ENCODE measurements at regions not wholly inside any gene's neighbourhood (a gene's known extent, or its start where the extent isn't known, plus 50 kb on each side); places are given as distances from the start of the nearest gene placed in this dataset.
"Not testable (repeated sequence)": the region's sequence is repeated elsewhere in the genome, so short reads cannot be mapped to it uniquely, and the experiment has no call there.

- no peak for DNase-seq (ENCODE audit: low read depth)
Measured at GRCh38 chr2:195572895-195573683, 83.9 kb upstream of the SLC39A10 start.

GRCh38 chr2:195570329-195570728 is 86.7 kb upstream of the SLC39A10 start:
- no peak for DNase-seq (ENCODE audit: low read depth)

GRCh38 chr2:195569255-195569654 is 87.8 kb upstream of the SLC39A10 start:
- DNase-seq (ENCODE audit: low read depth): no peak

- not testable (repeated sequence) for DNase-seq (ENCODE audit: low read depth)
Measured at GRCh38 chr2:195564625-195565135, 92.3 kb upstream of the SLC39A10 start.

GRCh38 chr2:195563857-195564512 is 93.0 kb upstream of the SLC39A10 start:
- DNase-seq (ENCODE audit: low read depth): no peak

- DNase-seq (ENCODE audit: low read depth): no peak
Measured at GRCh38 chr2:195562570-195563566, 94.2 kb upstream of the SLC39A10 start.

GRCh38 chr2:195561116-195561921 is 95.7 kb upstream of the SLC39A10 start:
- no peak for DNase-seq (ENCODE audit: low read depth)

- DNase-seq (ENCODE audit: low read depth): no peak
Measured at GRCh38 chr2:195560209-195560895, 96.7 kb upstream of the SLC39A10 start.

GRCh38 chr2:195559431-195559914 is 97.6 kb upstream of the SLC39A10 start:
- DNase-seq (ENCODE audit: low read depth): peak; percentile 60

GRCh38 chr2:195555971-195556370 is 101.1 kb upstream of the SLC39A10 start:
- DNase-seq (ENCODE audit: low read depth): no peak

GRCh38 chr2:195552581-195552980 is 104.4 kb upstream of the SLC39A10 start:
- DNase-seq (ENCODE audit: low read depth): no peak

- no peak for DNase-seq (ENCODE audit: low read depth)
Measured at GRCh38 chr2:195548198-195548940, 108.7 kb upstream of the SLC39A10 start.

GRCh38 chr2:195547268-195547840 is 109.7 kb upstream of the SLC39A10 start:
- not testable (repeated sequence) for DNase-seq (ENCODE audit: low read depth)

GRCh38 chr2:195545811-195546210 is 111.2 kb upstream of the SLC39A10 start:
- DNase-seq (ENCODE audit: low read depth): no peak

GRCh38 chr2:195543902-195544894 is 112.8 kb upstream of the SLC39A10 start:
- DNase-seq (ENCODE audit: low read depth): no peak

GRCh38 chr2:195543063-195543462 is 114.0 kb upstream of the SLC39A10 start:
- no peak for DNase-seq (ENCODE audit: low read depth)

GRCh38 chr2:195542067-195542466 is 115.0 kb upstream of the SLC39A10 start:
- no peak for DNase-seq (ENCODE audit: low read depth)

GRCh38 chr2:195538937-195539336 is 118.1 kb upstream of the SLC39A10 start:
- DNase-seq (ENCODE audit: low read depth): no peak

Data from activated T-helper 9 cell treated with anti-CD3 and anti-CD28 coated beads, Interleukin-2, amount 50 U/mL, for 16 hours (primary cell).